KG1 (cell line): ENCODE measurements at regions not wholly inside any gene's neighbourhood (a gene's known extent, or its start where the extent isn't known, plus 50 kb on each side); places are given as distances from the start of the nearest gene placed in this dataset.
"Not testable (repeated sequence)": the region's sequence is repeated elsewhere in the genome, so short reads cannot be mapped to it uniquely, and the experiment has no call there.

ENCODE experiments used
- DNase-seq: peaks from one replicate; lab custom pipeline; 2025; lab: John Stamatoyannopoulos, UW

DNA sequence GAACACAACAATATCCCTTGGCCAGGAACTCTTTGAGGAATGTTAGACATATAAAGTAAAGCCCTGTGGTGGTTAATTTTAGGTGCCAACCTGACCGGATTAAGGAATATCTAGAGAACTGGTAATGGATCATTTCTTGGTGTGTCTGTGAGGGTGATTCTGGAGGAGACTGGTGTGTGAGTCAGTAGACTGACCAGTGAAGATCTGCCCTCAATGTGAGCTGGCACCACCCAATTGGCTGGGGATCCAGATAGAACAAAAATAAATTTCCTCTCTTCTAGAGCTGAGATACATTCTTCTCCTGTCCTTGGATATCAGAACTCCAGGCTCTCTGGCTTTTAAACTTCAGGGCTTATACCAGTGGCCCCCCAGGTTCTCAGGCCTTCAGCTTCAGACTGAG is 56.2 kb upstream of the TNPO1 start:
- DNase-seq: no peak

- DNase-seq: no peak
Observed at GRCh38 chr5:72752909-72753308, 63.6 kb upstream of the TNPO1 start.

- no peak for DNase-seq
Observed at GRCh38 chr5:72749362-72749997, 67.0 kb upstream of the TNPO1 start.

DNA sequence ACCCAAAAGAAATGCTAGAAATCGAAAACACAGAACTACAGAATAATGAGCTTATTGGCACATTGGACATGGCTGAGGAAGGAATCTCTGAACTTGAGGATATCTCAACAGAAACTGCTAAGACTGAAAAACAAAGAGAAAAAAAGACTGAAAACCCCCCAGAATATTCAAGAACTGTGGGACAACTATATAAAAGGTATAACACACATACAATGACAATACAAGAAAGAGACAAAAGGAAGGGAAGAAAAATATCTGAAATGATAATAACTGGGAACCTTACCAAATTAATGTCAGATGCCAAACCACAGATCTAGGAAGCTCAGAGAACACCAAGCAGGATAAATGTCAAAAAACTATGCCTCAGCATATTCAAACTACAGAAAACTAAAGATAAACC is 68.6 kb upstream of the TNPO1 start:
- DNase-seq: no peak

- DNase-seq: no peak
Observed at GRCh38 chr5:72746736-72747135, 69.7 kb upstream of the TNPO1 start.

- no peak for DNase-seq
Observed at GRCh38 chr5:72744136-72744535, 72.3 kb upstream of the TNPO1 start.

GRCh38 chr5:72741805-72742204 is 74.7 kb upstream of the TNPO1 start:
- no peak for DNase-seq

DNA sequence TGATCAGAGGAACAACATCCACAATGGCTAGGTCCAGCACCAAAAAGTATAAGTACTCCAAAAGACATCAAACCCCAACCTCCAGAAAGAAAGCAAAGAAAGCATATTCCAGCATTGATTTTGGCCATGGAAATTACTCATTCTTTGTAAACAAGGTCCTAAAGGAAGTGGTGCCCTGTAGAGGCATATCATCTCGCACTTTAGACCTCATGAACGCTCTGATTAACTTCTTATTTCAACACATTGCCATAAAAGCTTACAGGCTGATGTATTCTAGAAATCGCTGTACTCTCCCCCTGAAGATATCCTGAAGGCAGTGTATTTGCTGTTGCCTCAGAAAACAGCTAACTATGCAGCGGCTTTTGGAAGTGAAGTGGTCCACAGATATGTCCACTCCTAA is 82.7 kb upstream of the TNPO1 start:
- DNase-seq: no peak

GRCh38 chr5:72723581-72723980 is 92.9 kb upstream of the TNPO1 start:
- no peak for DNase-seq

DNA sequence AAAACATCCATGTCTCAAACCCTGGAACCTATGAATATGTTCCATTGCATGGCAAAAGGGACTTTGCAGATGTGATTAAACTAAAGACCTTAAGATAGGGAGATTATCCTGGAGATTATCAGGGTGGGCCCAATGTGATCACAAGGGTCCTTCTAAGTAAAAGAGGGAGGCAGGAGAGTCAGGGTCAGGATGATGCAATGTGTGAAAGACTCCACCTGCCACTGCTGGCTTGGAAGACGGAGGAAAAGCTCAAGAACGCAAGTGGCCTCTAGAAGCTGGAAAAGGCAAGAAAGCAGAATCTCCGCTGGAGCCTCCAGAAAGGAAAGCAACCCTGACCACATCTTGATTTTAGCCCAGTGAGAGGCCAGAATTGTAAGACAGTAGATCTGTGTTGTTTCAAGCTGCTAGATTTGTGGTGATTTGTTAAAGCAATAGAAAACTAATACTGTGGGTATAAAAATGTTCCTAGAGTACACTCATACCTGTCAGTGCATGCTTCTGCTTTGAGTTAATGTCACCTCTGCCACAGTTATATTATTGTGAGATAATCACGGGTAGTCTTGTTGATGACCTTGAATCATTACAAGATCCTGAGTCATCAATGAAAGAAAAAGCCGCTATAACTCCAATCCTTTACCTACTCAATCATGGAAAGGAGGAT is 93.5 kb upstream of the TNPO1 start:
- DNase-seq: no peak

DNA sequence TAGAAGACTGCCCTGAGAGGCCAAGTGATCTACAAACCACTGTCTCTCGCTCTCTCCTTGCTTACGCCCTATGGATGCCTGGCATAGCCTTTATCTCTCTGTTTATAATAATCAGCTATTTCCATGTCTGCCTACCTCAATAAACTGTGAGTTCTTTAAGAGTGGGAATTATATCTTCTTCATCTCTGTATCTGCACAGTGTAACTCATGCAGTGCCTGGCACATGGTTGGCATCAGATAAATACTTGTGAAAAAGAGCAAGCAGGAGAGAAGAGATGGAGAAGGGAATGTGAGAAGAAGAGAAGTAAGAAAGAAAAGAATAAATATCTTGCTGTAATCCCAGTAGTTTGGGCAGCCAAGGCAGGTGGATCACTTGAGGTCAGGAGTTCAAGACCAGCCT is 94.6 kb upstream of the TNPO1 start:
- DNase-seq: no peak

DNA sequence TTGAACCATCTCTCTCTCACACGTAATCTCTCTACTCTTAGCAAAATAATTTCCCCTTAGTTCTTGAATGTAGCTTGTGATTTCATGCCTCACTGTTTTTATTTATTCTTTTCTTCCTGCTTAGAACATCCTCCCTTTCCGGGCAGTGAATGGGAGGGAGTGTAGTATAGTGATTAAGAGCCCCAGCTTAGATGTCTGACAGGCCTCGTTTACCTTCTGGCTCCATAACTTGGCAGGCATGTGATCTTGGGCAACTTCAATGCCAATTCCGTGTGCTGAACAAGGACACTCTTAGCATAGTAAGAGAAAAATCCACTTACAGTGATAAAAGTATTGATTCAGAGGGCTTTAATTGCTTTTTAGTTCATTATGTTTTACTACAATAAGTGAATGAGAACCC is 96.3 kb upstream of the TNPO1 start:
- no peak for DNase-seq

GRCh38 chr5:72711351-72711750 is 105.1 kb upstream of the TNPO1 start:
- DNase-seq: no peak

DNA sequence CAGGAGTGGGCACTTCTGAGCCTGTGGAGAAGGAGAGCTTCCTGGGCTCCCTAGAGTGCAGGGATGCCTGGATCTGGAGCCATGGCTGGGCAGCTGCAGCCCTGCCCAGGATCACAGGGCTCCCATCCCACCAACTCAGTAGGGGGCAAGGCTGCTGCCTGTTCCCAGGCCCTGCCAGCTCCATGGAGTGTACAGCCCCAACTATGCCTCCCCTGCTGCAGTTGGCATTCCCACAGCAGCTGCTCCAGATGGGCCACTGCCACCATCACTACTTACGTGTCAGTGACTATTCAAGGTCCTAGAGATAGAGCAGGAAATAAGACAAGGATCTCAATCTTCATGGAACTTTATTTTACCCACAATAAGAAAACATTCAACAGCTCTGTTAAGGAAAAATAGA is 107.1 kb upstream of the TNPO1 start:
- no peak for DNase-seq

DNA sequence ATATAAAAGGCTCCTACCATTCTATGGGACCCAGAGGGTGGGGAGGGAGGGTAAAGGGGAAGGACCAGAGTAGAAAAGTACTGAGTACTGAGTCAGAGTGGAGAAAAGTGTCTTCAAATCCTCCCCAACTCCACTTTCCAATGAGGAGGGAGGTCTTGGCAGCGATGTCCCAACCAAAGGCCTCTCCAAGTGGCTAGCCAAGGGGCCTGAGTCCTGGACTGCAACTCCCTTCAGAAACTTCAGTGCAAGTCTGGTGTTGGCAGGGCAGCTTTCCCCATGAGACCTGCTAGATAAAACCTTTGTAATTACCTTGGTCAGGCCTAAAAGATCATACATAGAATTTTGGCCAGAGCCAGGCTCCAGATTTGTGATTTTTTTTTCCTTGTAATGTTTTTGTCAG is 111.3 kb upstream of the TNPO1 start:
- no peak for DNase-seq

- DNase-seq: no peak
Observed at GRCh38 chr5:72703876-72704275, 112.6 kb upstream of the TNPO1 start.

DNA sequence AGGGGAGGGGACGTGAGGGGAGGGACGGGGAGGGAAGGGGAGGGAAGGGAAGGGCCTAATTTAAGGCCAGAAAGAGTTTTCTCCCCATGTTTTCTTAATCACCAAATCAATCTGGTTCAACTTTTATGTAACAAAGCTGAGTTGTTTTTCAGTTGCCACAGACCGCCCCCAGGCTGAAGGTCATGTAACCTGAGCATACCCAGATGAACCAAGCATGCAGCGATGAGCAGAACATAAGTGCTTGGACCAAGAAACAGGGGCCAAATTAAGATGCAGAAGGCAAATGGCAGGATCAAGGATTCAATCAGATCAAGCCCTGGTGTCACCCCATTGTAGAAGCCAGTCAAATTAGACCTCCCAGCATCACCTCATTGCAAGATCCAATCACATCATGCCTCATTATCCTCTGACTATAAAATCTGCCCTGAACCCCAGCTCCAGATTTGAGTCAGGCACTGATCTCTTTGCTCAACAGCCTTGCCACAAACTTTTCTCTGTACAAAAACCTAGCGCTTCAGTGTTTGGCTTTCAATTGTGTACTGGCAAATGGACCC is 113.5 kb upstream of the TNPO1 start:
- DNase-seq: no peak

GRCh38 chr5:72702105-72702504 is 114.4 kb upstream of the TNPO1 start:
- DNase-seq: not testable (repeated sequence)

DNA sequence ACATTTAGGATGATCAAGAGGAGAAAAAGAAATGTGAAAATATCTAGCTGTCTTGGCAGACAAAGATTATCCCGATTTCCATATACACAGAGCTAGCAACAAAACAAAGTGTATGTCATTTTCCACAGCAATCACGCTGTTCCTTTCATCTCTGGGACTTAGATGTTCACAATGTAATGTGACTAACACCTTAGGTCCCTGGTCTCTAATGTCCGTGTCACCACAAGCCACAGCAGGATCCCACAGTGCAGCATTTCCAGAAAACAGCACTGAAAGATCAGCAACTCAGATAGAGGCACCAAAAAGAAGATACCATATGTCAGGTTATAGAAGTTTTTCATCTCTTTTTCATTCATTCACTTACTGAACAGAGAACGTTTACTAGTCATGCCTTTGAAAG is 118.0 kb upstream of the TNPO1 start:
- DNase-seq: no peak

DNA sequence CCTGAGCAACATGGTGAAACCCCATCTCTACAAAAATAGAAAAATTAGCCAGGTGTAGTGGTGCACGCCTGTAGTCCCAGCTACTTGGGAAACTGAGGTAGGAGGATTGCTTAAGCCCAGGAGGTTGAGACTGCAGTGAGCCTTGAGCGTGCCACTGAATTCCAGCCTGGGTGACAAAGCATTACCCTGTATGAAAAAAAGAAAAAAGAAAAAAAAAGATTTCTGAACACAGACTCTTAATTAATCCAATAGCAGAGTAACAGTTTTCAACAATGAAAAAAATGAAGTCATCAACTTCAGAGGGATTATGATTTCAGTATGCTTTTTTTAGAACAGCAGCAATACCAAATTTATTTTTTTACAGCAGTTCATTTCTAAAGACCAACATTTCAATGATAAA is 118.8 kb upstream of the TNPO1 start:
- no peak for DNase-seq

- no peak for DNase-seq
Observed at GRCh38 chr5:72695659-72696058, 120.8 kb upstream of the TNPO1 start.

GRCh38 chr5:72694856-72695255 is 121.6 kb upstream of the TNPO1 start:
- DNase-seq: no peak

GRCh38 chr5:72693546-72694205 is 122.8 kb upstream of the TNPO1 start:
- no peak for DNase-seq
